Right atrium auricular region (tissue), 2 donors: ENCODE measurements at regions not wholly inside any gene's neighbourhood (a gene's known extent, or its start where the extent isn't known, plus 50 kb on each side); places are given as distances from the start of the nearest gene placed in this dataset.
"Not testable (repeated sequence)": the region's sequence is repeated elsewhere in the genome, so short reads cannot be mapped to it uniquely, and the experiment has no call there.

Experiments used
- DNase-seq: peaks from one replicate; pipeline ENCODE4 v3.0.0-alpha.2; 2019; ENCODE audit warnings: low spot score
- H3K27ac ChIP-seq, 2 donors: fragments of 200-600 bp; sonication (generic); 1 replicate in 1 of 2; 2 replicates in 1 of 2; pipeline ENCODE4 v1.5.1; 2016 to 2019
- H3K27me3 ChIP-seq, 2 donors: fragments of 200-600 bp; sonication (generic); one replicate each; pipeline versions ENCODE4 v1.5.1 to v1.6.0; 2017 to 2019
- H3K36me3 ChIP-seq: fragments of 200-600 bp; sonication (generic); one replicate; pipeline ENCODE4 v1.5.1; 2016
- H3K4me1 ChIP-seq, 2 donors: fragments of 200-600 bp; sonication (generic); one replicate each; pipeline versions ENCODE4 v1.5.1 to v1.6.0; 2017 to 2019
- H3K4me3 ChIP-seq, 2 donors: fragments of 200-600 bp; sonication (generic); 1 replicate in 1 of 2; 2 replicates in 1 of 2; pipeline ENCODE4 v1.5.1; 2017 to 2019; ENCODE audit warnings: mild to moderate bottlenecking in 1 of 2, moderate library complexity in 1 of 2
- H3K9me3 ChIP-seq, 2 donors: fragments of 200-600 bp; sonication (generic); one replicate each; pipeline ENCODE4 v1.5.1; 2019
- CTCF ChIP-seq, 2 donors: fragments of 200-600 bp; sonication (generic); IDR thresholded peaks; one replicate each; pipeline ENCODE4 v1.5.1; 2019; ENCODE audit warnings: antibody characterized with exemption in 2 of 2

DNA sequence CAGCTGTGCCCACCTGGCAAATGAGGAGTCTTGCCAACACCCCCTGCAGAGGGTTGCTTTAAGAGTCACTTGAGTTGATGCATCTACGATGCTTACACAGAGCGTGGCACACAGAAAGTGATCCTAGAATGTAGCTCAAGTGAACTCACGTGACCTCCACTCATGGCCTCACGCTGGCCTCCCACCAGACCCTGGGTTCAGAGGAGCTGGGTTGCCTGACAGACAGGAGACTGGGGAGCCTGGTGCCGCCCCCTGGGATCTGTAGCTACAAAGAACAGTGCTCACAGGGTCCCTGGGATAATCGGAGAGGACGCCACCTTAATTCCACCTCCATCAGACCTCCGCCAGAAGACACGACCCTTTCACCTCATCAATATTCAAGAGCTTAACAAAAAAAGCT lies 81.4 kb upstream of the CASZ1 start:
- no peak overlapping the region for H3K27ac ChIP-seq
- H3K27me3 ChIP-seq: no peaks in the 10 kb centered on the region
- H3K4me3 ChIP-seq: no peak overlapping the region
- DNase-seq: no peak
- no peaks in the 10 kb centered on the region for H3K9me3 ChIP-seq
- TF ChIP-seq CTCF (IDR thresholded peaks at IDR 0.05): no peak
- H3K36me3 ChIP-seq: no peaks in the 10 kb centered on the region
- H3K4me1 ChIP-seq: no peaks in the 10 kb centered on the region

DNA sequence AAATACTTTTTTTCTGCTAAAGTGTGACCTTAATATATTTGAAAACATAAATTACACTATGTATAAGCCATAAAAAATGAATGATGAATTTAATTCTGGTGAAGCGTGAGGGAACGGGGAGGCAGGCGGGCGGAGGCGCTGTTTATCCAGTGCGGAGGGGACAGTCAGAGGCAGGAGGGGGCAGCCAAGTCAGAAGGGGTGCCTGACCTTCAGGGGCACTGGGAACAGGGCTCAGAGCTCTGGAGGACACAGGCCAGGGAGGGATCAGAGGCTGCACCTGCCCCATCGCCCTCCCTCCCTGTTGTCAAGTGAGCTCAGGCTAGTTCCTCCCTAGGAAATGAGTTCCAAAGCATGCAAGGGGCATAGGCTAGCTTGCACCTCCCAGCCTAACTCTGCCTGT lies 82.0 kb upstream of the CASZ1 start:
- Histone ChIP-seq H3K27ac (no peak overlapping the region), H3K4me1 (no peaks in the 10 kb centered on the region), H3K9me3 (no peaks in the 10 kb centered on the region), H3K27me3 (no peaks in the 10 kb centered on the region), H3K36me3 (no peaks in the 10 kb centered on the region), H3K4me3 (no peak overlapping the region)
- DNase-seq: no peak
- no peak for TF ChIP-seq CTCF (IDR thresholded peaks at IDR 0.05)

- no peak for TF ChIP-seq CTCF (IDR thresholded peaks at IDR 0.05)
- Histone ChIP-seq H3K27me3 (no peaks in the 10 kb centered on the region), H3K4me1 (no peaks in the 10 kb centered on the region), H3K36me3 (no peaks in the 10 kb centered on the region), H3K9me3 (no peaks in the 10 kb centered on the region), H3K4me3 (no peak overlapping the region), H3K27ac (no peak overlapping the region)
- no peak for DNase-seq
These were observed 83.6 kb upstream of the CASZ1 start for GRCh38 chr1:10880063-10880462.

- Histone ChIP-seq H3K36me3 (no peaks in the 10 kb centered on the region), H3K4me1 (no peaks in the 10 kb centered on the region), H3K9me3 (no peaks in the 10 kb centered on the region), H3K27me3 (no peaks in the 10 kb centered on the region), H3K4me3 (no peak overlapping the region), H3K27ac (no peak overlapping the region)
- TF ChIP-seq CTCF (IDR thresholded peaks at IDR 0.05): no peak
- DNase-seq: no peak
These were observed 84.6 kb upstream of the CASZ1 start for GRCh38 chr1:10881046-10881445.

DNA sequence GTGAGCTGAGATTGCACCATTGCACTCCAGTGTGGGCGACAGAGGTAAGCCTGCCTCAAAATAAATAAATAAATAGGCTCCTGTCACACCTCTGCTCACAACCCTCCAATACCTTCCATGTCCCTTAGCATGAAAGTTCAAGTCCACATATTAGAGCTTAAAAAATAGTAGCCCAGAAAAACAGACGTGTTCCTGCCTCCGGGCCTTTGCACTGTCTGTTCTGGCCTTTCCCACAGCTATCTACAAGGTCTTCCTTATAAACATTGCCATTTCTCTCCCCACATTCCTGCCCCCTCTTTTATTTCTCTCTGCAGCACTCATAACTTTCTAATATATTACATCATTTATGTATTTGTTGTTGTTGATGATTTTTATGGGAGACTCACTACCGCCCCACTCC lies 85.6 kb upstream of the CASZ1 start:
- no peak for TF ChIP-seq CTCF (IDR thresholded peaks at IDR 0.05)
- Histone ChIP-seq H3K9me3 (no peaks in the 10 kb centered on the region), H3K27ac (no peak overlapping the region), H3K4me1 (no peaks in the 10 kb centered on the region), H3K27me3 (no peaks in the 10 kb centered on the region), H3K4me3 (no peak overlapping the region), H3K36me3 (no peaks in the 10 kb centered on the region)
- no peak for DNase-seq

GRCh38 chr1:10887032-10887431 lies 90.6 kb upstream of the CASZ1 start:
- not testable (repeated sequence) for H3K4me1 ChIP-seq, DNase-seq, H3K4me3 ChIP-seq, H3K27ac ChIP-seq, H3K9me3 ChIP-seq, H3K27me3 ChIP-seq, H3K36me3 ChIP-seq
